Activated naive CD4-positive, alpha-beta T cell treated with anti-CD3 and anti-CD28 coated beads, Interleukin-2, amount 10 ng/mL, durations not matched to agents 7 days and 5 days (primary cell): ENCODE measurements at regions not wholly inside any gene's neighbourhood (a gene's known extent, or its start where the extent isn't known, plus 50 kb on each side); places are given as distances from the start of the nearest gene placed in this dataset.
A peak's percentile ranks its signal among the peaks of the same experiment; 100 is the strongest.

Experiments used
- CTCF ChIA-PET: fragments of 350-600 bp; sonication (Branson Sonifier 250); formaldehyde crosslinking; loops from one replicate; lab custom pipeline; 2021; ENCODE audit warnings: antibody characterized with exemption; lab: Charles Lee
- DNase-seq: peaks from one replicate; pipeline ENCODE4 v3.0.0-alpha.2; 2020
- H3K27ac Mint-ChIP-seq: one replicate; pipeline ENCODE4 v1.8.0; 2021; ENCODE audit warnings: mild to moderate bottlenecking, moderate library complexity, mixed read lengths
- H3K27me3 Mint-ChIP-seq: one replicate; pipeline ENCODE4 v1.8.0; 2021; ENCODE audit warnings: mild to moderate bottlenecking, mixed read lengths
- H3K36me3 Mint-ChIP-seq: one replicate; pipeline ENCODE4 v1.8.0; 2021; ENCODE audit warnings: mixed read lengths
- H3K4me1 Mint-ChIP-seq: one replicate; pipeline ENCODE4 v1.8.0; 2021; ENCODE audit warnings: mixed read lengths
- H3K4me3 Mint-ChIP-seq: one replicate; pipeline ENCODE4 v1.8.0; 2021; ENCODE audit warnings: mild to moderate bottlenecking, moderate library complexity, mixed read lengths
- H3K9me3 Mint-ChIP-seq: one replicate; pipeline ENCODE4 v1.8.0; 2021; ENCODE audit warnings: mixed read lengths

DNA sequence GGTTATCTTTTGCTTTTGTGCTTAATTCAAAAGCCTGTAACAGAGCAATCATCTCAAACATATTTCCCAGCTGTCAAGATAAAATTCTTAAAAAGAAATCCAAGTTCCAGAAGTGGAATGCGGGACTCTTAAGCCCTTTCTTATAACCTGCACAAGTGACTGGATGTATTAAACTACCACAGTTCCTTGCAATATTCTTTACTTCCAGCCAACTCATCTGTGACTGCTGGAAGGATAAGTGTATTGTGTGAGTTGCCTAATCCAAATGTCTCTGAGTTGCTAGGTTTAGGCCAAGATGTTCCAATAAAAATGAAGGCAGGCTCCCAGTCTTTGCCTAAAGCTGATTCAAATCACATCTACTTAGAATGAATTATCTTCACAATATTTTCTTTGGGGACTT, 159.2 kb upstream of the SLC24A2 start:
- Mint-ChIP-seq H3K27ac (no peak overlapping the region), H3K9me3 (peaks cover 10% of the 10 kb centered on the region), H3K4me3 (no peak overlapping the region), H3K27me3 (no peaks in the 10 kb centered on the region), H3K4me1 (peaks cover 44% of the 10 kb centered on the region), H3K36me3 (peaks cover 14% of the 10 kb centered on the region)
- no peak for DNase-seq
- CTCF ChIA-PET = interaction anchor here (2.1 kb wide), 1 partner anchor 52 kb away, joined by 10 read pairs; no protein-coding TSS in a partner anchor

DNA sequence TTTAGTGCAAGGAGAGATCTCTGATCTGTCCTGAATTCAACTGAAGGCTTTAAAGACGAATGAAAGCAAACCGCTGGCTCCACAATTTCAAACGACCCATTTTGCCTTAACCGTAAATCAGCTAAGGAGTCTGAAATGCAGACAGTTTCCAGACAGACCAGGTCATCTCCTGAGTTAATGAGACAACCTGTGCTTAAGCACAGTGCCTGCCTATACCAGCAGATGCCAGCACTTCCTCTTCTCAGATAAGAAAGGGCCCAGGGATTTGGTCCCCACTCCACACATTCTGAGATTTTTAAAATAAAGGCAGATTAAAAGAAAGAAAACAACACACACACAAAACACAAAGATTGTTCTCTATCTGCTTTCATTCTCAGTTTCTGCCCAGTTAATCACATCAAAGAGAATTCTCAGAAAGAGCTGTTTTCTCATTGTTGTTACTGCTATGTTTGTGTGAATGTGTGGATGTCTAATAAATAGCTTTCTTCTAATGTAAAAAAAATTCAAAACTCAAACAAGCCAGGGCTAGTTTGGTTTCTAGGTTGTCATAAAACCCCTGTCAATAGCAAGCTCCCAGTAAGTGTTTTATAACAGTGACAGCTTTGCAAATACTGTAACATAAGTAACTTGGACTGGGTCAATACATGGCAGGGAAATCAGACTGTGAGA, 157.7 kb upstream of the SLC24A2 start:
- Mint-ChIP-seq H3K27me3 (no peaks in the 10 kb centered on the region), H3K27ac (peak overlapping the region; percentile 86), H3K9me3 (peaks cover 9% of the 10 kb centered on the region), H3K4me3 (no peak overlapping the region), H3K36me3 (peaks cover 13% of the 10 kb centered on the region), H3K4me1 (peaks cover 44% of the 10 kb centered on the region)
- peak; percentile 60 for DNase-seq
- CTCF ChIA-PET = interaction anchor here (0.7 to 2.2 kb wide), 28 partner anchors 9 to 1132 kb away, joined by 3 to 10 read pairs (median 4); partner anchors contain the start of gene MLLT3

DNA sequence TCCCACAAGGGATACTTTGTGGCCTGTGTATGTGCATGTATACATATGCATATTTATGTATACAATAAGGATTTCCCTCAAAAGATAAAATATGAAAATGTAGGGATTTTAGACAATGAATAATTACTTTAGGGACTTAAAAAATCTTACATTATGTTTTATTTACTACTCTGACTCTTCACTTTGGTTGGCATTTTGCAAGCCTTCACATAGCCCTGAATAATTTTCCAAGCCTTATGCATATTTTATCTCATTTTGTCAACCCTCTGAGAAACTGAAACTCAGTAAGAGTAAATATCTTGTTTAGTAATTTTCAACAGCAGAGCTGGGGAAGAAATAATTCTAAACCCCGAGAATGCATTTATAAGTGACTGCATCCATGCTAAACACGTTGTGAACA, 153.0 kb upstream of the SLC24A2 start:
- peaks cover under 1% of the 10 kb centered on the region for H3K36me3 Mint-ChIP-seq
- no peak overlapping the region for H3K4me3 Mint-ChIP-seq
- no peak for DNase-seq
- CTCF ChIA-PET = no interaction called here
- no peaks in the 10 kb centered on the region for H3K27me3 Mint-ChIP-seq
- H3K27ac Mint-ChIP-seq = peak overlapping the region; percentile 56
- H3K9me3 Mint-ChIP-seq = no peaks in the 10 kb centered on the region
- peaks cover 20% of the 10 kb centered on the region for H3K4me1 Mint-ChIP-seq

DNA sequence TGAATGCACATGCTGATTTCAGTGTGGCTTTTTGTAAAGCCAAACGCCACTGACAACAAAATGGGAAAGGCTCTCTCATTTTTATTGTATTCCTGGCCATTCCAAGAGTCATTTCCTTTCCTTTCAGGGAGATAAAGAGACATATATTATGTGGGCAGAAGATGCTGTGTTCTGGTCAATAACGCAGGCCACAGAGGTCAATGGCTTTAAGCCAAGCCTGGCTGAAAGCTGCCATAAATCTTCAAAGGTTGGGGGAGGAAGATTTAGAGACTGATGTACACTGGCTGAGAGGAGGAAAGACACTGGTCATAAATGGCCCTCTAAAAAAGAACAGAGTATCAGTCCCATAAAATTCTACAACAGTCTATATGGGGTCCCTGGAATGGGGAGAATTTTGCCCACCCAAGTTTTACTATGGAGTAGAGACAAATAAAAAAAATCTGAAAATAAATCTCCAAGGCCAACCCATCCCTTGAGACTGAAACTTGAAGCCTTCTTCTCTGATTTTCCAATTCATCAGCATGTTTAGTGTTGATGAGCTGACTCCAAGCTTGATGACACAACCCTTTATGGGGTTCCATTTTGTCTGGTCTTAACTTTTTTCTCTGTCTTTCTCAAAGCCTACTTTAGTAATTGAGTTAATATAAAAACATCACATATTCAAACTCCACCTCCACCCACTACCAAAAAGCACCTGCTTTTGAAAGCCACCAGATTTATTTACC, 152.1 kb upstream of the SLC24A2 start:
- CTCF ChIA-PET = no interaction called here
- DNase-seq = no peak
- H3K4me3 Mint-ChIP-seq = no peak overlapping the region

DNA sequence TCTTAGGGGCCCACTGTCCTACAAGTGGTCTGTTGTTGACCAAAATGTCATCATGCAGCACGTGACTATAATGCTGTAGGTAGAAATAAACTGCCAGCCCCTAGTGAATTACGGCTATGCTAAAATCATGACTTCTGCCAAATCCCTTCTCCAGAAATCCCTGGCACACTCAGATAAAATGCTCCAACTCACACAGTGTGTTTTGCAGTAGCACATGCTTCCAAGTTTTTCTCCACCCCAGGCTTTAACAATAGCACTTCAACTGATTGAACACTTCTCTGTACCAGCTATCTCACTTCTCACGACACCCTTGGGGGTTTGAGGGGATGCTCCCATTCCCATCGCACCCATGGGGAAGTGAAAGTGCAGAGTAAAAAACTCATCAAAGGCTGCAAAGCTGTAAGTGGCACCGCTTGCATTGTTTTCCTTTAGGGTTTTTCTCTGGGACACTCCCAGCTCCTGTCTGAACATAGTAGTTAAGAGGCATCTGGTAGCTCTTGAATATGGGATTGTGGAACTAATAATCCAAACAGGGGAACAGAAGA, 151.0 kb upstream of the SLC24A2 start:
- no peak overlapping the region for H3K4me3 Mint-ChIP-seq
- DNase-seq = no peak
- no peaks in the 10 kb centered on the region for H3K36me3 Mint-ChIP-seq
- peaks cover 7% of the 10 kb centered on the region for H3K4me1 Mint-ChIP-seq
- no peaks in the 10 kb centered on the region for H3K9me3 Mint-ChIP-seq
- peaks cover 1% of the 10 kb centered on the region for H3K27me3 Mint-ChIP-seq
- CTCF ChIA-PET = interaction anchor here (0.8 kb wide), 1 partner anchor 12 kb away, joined by 5 read pairs; no protein-coding TSS in a partner anchor
- no peak overlapping the region for H3K27ac Mint-ChIP-seq

More for the DNA sequence above, 152.1 kb upstream of the SLC24A2 start:
- Mint-ChIP-seq H3K36me3 (no peaks in the 10 kb centered on the region), H3K4me1 (peaks cover 11% of the 10 kb centered on the region), H3K27me3 (no peaks in the 10 kb centered on the region), H3K9me3 (no peaks in the 10 kb centered on the region), H3K27ac (no peak overlapping the region)

DNA sequence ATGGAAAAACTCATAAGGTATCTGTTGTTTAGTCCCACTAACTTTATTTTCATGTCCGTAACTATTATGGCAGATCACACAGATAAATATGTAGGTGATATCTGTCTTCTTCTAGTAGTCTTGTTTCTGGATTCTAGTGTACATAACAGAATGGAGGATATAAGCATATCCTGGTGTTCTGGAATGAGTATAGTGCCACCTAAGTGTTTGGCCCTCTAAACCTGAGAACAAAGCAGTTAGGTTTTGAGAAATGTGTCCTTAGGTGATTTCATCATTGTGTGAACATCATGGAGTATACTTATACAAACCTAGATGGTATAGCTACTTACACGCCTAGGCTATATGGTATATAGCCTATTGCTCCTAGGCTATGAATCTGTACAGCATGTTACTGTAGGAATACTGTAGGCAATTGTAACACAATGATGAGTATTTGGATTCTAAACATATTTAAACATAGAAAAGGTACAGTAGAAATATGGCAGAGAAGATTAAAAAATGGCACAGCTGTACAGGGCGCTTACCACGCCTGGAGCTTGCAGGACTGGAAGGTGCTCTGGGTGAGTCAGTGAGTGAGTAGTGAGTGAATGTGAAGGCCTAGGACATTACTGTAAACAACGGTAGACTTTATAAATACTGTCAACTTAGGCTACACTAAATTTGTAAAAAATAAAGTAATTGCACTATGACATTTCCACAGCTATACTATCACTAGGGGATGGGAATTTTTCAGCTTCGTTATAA, 150.3 kb upstream of the SLC24A2 start:
- Mint-ChIP-seq H3K4me1 (peaks cover 12% of the 10 kb centered on the region), H3K36me3 (no peaks in the 10 kb centered on the region), H3K27me3 (peaks cover 8% of the 10 kb centered on the region), H3K27ac (no peak overlapping the region), H3K9me3 (no peaks in the 10 kb centered on the region), H3K4me3 (no peak overlapping the region)
- no peak for DNase-seq
- CTCF ChIA-PET = interaction anchor here (0.8 kb wide), 1 partner anchor 12 kb away, joined by 5 read pairs; no protein-coding TSS in a partner anchor

DNA sequence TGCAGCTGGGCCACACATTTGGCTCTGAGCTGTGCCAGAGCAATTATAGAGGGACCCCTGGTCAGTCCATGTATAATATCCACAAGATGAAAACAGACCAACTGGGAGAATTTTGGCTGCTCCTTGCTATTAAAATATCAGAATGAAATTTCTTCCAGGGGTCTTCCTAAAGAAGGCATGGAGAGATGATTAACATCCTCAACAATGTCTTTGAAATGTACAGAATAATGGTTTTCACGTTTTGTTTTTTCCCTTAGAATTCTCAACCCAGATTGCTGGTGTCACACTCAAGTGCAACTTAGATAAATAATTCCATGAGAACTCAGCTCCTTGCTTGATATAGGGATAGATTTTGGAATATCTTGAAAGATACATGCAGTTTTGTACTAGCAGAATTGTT, 148.3 kb upstream of the SLC24A2 start:
- Mint-ChIP-seq H3K9me3 (no peaks in the 10 kb centered on the region), H3K27ac (no peak overlapping the region), H3K27me3 (peaks cover 10% of the 10 kb centered on the region), H3K4me1 (peaks cover 19% of the 10 kb centered on the region), H3K4me3 (no peak overlapping the region), H3K36me3 (no peaks in the 10 kb centered on the region)
- no peak for DNase-seq
- CTCF ChIA-PET = interaction anchor here (1.2 to 1.3 kb wide), 2 partner anchors 10 kb away, joined by 4 to 5 read pairs; no protein-coding TSS in a partner anchor

DNA sequence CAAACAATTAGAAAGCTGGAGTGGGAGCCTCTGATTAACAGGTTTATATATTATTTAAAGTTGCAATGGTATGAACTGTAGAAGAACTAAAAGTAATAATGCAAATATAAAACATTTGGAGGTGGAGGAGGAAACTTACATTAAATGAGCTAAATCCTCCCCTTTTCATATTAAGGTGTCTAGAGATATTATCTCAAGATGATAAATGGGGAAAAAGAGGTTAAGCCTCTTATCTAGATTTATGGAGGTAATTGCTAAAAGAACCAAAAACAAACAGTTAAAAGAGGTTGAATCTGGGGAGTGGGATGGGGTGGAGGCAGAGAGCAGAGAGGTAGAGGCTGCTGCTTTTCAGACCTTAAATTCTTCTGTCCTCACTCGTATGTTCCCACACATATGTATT, 147.8 kb upstream of the SLC24A2 start:
- peaks cover 10% of the 10 kb centered on the region for H3K27me3 Mint-ChIP-seq
- no peak for DNase-seq
- peaks cover 19% of the 10 kb centered on the region for H3K4me1 Mint-ChIP-seq
- no peaks in the 10 kb centered on the region for H3K36me3 Mint-ChIP-seq
- CTCF ChIA-PET = interaction anchor here (0.6 to 1.3 kb wide), 3 partner anchors 10 to 668 kb away, joined by 3 to 5 read pairs (median 4); no protein-coding TSS in a partner anchor
- no peaks in the 10 kb centered on the region for H3K9me3 Mint-ChIP-seq
- no peak overlapping the region for H3K4me3 Mint-ChIP-seq
- H3K27ac Mint-ChIP-seq = no peak overlapping the region

DNA sequence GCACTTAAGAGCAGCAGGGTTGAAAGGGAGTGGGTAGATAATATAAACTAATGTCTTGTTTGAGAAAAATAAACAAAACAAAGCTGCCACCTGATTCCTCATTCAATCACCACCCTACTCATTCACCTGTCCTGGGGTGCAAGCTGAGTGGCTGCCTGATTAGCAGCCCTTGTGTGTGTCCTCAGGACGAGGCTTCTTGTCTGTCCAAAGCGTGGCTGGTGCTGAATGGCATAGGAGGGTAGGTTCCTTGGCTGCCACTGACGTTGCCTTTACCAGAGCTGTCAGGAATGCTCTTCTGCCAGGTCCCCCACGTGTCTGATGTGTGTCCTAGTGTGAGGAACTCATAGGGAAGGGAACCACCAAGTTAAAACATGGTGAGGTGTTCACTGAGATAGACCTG, 146.6 kb upstream of the SLC24A2 start:
- peaks cover 19% of the 10 kb centered on the region for H3K4me1 Mint-ChIP-seq
- no peak overlapping the region for H3K27ac Mint-ChIP-seq
- CTCF ChIA-PET = interaction anchor here (0.7 to 1.1 kb wide), 3 partner anchors 11 to 1005 kb away, joined by 3 to 6 read pairs (median 4); no protein-coding TSS in a partner anchor
- DNase-seq = no peak
- H3K36me3 Mint-ChIP-seq = no peaks in the 10 kb centered on the region
- no peak overlapping the region for H3K4me3 Mint-ChIP-seq
- peaks cover 10% of the 10 kb centered on the region for H3K27me3 Mint-ChIP-seq
- no peaks in the 10 kb centered on the region for H3K9me3 Mint-ChIP-seq

DNA sequence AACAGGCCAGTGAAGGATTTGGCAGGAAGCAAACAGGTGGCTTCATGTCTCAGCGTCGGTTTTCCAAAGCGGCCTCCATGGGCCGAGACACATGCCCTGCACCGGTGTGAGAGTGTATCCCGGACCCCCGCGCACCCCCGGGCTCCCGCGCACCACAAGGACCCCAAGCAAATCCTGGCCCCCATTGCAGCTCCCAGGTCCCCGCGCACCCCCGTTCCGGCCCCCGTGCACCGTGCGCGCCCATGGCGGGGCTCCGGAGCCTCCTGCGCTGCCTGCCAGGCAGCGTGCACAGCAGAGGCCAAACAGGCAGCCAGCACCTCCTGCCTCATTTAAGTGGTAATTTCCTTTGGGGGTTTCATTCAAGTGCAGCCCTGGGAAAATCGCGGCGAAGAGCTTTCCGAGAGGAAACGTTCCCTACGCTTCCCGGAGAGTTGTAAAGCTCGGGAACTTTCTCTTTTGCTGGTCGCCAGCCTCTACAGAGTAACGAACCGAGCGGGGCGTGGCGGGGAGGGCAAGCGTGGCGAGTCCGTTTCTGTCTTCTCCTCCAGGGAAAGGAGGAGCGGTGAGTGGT, 145.5 kb upstream of the SLC24A2 start:
- H3K27ac Mint-ChIP-seq = no peak overlapping the region
- H3K4me1 Mint-ChIP-seq = peaks cover 19% of the 10 kb centered on the region
- H3K9me3 Mint-ChIP-seq = no peaks in the 10 kb centered on the region
- peak overlapping the region; percentile 62 for H3K4me3 Mint-ChIP-seq
- CTCF ChIA-PET = interaction anchor here (0.6 kb wide), 1 partner anchor 481 kb away, joined by 3 read pairs; no protein-coding TSS in a partner anchor
- no peak for DNase-seq
- H3K27me3 Mint-ChIP-seq = peaks cover 10% of the 10 kb centered on the region
- H3K36me3 Mint-ChIP-seq = no peaks in the 10 kb centered on the region

DNA sequence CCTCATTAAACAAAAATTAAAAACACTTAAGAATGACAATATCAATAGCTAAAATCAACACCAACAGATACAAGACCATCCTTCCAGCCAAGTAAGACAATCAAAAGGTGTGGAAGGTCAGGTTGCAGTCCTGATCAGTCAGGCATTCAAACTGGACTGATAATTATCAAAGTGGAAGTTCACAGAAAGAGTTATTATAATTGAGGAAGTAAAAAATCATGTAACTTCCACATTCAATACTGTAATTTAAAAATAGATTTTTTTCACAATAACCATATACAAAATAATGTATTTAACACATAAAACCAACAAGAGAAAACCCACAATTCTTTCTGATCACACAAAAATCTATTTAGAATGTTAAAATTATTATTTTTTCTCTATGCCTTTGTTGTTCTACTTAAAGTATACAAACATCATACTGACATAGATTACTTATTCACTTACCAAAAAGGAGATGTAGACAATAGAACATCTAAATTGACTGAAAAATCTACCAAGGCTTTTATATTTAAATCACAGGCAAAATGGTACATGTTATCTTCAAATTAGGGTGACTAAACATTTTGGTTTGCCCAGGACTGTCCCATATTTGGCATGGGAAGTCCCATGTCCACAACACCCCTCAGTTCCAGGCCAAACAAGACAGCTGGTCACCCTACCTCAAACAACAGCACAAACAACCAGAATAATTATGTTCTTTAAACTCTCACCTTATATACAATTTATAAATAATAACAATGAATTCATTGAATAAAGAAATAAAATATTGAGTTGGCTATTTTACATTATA, 142.5 kb upstream of the SLC24A2 start:
- no peak for DNase-seq
- CTCF ChIA-PET = no interaction called here
- no peaks in the 10 kb centered on the region for H3K9me3 Mint-ChIP-seq

DNA sequence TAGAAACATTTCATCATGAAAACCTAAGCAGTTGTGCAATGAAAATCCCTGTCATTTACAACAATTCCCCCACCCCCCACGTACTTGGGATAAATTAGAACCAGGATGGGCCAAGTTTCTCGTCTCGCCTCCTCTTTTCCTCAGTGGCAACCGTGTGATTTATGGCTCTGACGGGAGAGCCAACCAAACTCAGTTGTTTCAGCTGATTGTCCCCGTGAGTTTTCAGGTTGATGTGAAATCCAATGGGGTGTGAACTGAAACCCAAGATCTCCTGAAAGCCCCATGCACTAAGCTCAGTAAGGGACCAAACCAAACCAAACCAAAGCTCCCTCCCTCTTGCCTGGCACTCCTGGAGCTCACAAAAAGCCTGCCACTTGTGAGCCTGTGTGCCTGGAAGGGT, 138.7 kb upstream of the SLC24A2 start:
- Mint-ChIP-seq H3K4me1 (peaks cover 47% of the 10 kb centered on the region), H3K27me3 (peaks cover 13% of the 10 kb centered on the region), H3K9me3 (no peaks in the 10 kb centered on the region), H3K36me3 (peaks cover 6% of the 10 kb centered on the region), H3K4me3 (no peak overlapping the region), H3K27ac (no peak overlapping the region)
- CTCF ChIA-PET = interaction anchor here (1.0 to 2.3 kb wide), 11 partner anchors 9 to 1183 kb away, joined by 3 to 10 read pairs (median 5); no protein-coding TSS in a partner anchor
- DNase-seq = no peak

More for the DNA sequence above, 142.5 kb upstream of the SLC24A2 start:
- peaks cover 10% of the 10 kb centered on the region for H3K27me3 Mint-ChIP-seq
- H3K4me1 Mint-ChIP-seq = peaks cover 47% of the 10 kb centered on the region
- no peak overlapping the region for H3K27ac Mint-ChIP-seq
- no peak overlapping the region for H3K4me3 Mint-ChIP-seq
- peaks cover 6% of the 10 kb centered on the region for H3K36me3 Mint-ChIP-seq

DNA sequence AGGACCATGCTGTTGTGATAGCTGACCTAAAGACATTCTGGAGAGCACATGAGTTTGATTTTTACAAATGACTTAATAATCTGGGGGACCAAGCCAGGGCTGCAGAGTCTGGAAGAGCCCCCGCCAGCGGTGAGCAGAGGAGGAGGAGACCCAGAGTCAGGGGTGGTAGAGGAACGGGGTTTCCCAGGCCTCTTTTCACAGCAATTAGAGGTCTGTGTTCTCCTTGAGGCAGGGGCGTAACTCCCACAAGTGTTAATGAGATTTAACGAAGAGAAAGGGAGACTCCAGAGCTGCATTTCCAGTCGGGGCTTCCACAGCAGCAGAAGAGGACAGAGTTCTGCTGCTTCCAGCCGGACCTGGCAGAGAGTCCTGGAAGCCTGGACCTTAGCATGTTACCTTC, 137.9 kb upstream of the SLC24A2 start:
- Mint-ChIP-seq H3K4me3 (no peak overlapping the region), H3K36me3 (peaks cover 6% of the 10 kb centered on the region), H3K27me3 (peaks cover 16% of the 10 kb centered on the region), H3K27ac (peak overlapping the region; percentile 50), H3K9me3 (no peaks in the 10 kb centered on the region), H3K4me1 (peaks cover 47% of the 10 kb centered on the region)
- CTCF ChIA-PET = interaction anchor here (0.8 to 2.3 kb wide), 12 partner anchors 10 to 1184 kb away, joined by 3 to 10 read pairs (median 4); no protein-coding TSS in a partner anchor
- no peak for DNase-seq
